GM19463 (cell line): ENCODE measurements at regions not wholly inside any gene's neighbourhood (a gene's known extent, or its start where the extent isn't known, plus 50 kb on each side); places are given as distances from the start of the nearest gene placed in this dataset.

Source experiments
- ATAC-seq: cut with Tn5 transposase; IDR thresholded peaks from one replicate; pipeline ENCODE4 v1.9.1; 2021; ENCODE audit warnings: mild to moderate bottlenecking, moderate library complexity; ENCODE audit not compliant: unreplicated experiment

GRCh38 chr12:116400636-116401372 is 123.3 kb upstream of the MED13L start:
- no peak for ATAC-seq

GRCh38 chr12:116401565-116401964 is 124.1 kb upstream of the MED13L start:
- ATAC-seq, result no peak

- ATAC-seq, result no peak
Observed at GRCh38 chr12:116402163-116402939, 124.9 kb upstream of the MED13L start.

- ATAC-seq, result no peak
Observed at GRCh38 chr12:116403546-116403945, 126.1 kb upstream of the MED13L start.

- no peak for ATAC-seq
Observed at GRCh38 chr12:116404247-116404646, 126.8 kb upstream of the MED13L start.

- no peak for ATAC-seq
Observed at GRCh38 chr12:116404913-116405611, 127.6 kb upstream of the MED13L start.

- ATAC-seq, result no peak
Observed at GRCh38 chr12:116406529-116406928, 129.0 kb upstream of the MED13L start.

- ATAC-seq, result no peak
Observed at GRCh38 chr12:116408489-116409250, 131.2 kb upstream of the MED13L start.

- no peak for ATAC-seq
Observed at GRCh38 chr12:116411977-116412376, 134.5 kb upstream of the MED13L start.

- ATAC-seq, result no peak
Observed at GRCh38 chr12:116414891-116415290, 137.4 kb upstream of the MED13L start.

- no peak for ATAC-seq
Observed at GRCh38 chr12:116415408-116416108, 138.1 kb upstream of the MED13L start.

GRCh38 chr12:116416166-116416565 is 138.7 kb upstream of the MED13L start:
- no peak for ATAC-seq

- no peak for ATAC-seq
Observed at GRCh38 chr12:116418551-116418950, 140.6 kb upstream of the MAP1LC3B2 start.

GRCh38 chr12:116420227-116420880 is 138.8 kb upstream of the MAP1LC3B2 start:
- no peak for ATAC-seq

GRCh38 chr12:116421785-116422538 is 137.2 kb upstream of the MAP1LC3B2 start:
- no peak for ATAC-seq

- ATAC-seq, result no peak
Observed at GRCh38 chr12:116423094-116423493, 136.1 kb upstream of the MAP1LC3B2 start.

GRCh38 chr12:116425256-116426193 is 133.7 kb upstream of the MAP1LC3B2 start:
- ATAC-seq, result no peak
